ENCODE measurements at regions not wholly inside any gene's neighbourhood (a gene's known extent, or its start where the extent isn't known, plus 50 kb on each side); places are given as distances from the start of the nearest gene placed in this dataset.

DNA sequence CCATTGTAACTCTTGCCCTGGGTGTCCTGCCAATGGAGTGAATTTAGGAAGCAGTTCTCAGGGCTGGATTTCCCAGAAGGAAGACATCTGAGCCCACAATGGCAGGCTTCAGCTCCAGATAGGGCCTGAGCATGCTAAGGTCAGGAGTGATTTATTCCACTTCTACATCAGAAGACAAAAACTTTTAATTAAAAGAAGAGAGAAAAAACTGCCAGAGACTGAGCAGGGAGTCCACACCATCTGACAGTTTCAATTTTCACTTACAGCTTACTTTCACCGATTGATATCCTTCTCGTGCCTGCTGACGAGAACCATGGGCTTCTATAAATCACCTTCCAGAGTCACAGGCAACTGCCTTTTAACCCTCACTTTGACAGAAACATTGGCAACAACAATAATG lies 228.3 kb upstream of the BRINP1 start:
- TF ChIP-seq JUND (IDR thresholded peaks at IDR 0.05) (no peak), CEBPB (IDR thresholded peaks at IDR 0.05; ENCODE audit: low read depth) (no peak), POLR2A (IDR thresholded peaks at IDR 0.05; ENCODE audit: borderline replicate concordance, extremely low read depth, insufficient read depth, insufficient read length) (no peak), RAD21 (IDR thresholded peaks at IDR 0.05; ENCODE audit: low read depth) (no peak), YY1 (IDR thresholded peaks at IDR 0.05; ENCODE audit: extremely low read depth, insufficient replicate concordance, low read depth, low read length) (no peak), ZNF274 (IDR thresholded peaks at IDR 0.05; ENCODE audit: low read depth, low read length) (no peak), EZH2 (IDR thresholded peaks at IDR 0.05) (no peak), FOSL1 (IDR thresholded peaks at IDR 0.05; ENCODE audit: low read depth) (no peak)
- TF ChIP-seq, protein P1, sequence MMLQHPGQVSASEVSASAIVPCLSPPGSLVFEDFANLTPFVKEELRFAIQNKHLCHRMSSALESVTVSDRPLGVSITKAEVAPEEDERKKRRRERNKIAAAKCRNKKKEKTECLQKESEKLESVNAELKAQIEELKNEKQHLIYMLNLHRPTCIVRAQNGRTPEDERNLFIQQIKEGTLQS (IDR thresholded peaks at IDR 0.05) = no peak
- TF ChIP-seq, protein P2, sequence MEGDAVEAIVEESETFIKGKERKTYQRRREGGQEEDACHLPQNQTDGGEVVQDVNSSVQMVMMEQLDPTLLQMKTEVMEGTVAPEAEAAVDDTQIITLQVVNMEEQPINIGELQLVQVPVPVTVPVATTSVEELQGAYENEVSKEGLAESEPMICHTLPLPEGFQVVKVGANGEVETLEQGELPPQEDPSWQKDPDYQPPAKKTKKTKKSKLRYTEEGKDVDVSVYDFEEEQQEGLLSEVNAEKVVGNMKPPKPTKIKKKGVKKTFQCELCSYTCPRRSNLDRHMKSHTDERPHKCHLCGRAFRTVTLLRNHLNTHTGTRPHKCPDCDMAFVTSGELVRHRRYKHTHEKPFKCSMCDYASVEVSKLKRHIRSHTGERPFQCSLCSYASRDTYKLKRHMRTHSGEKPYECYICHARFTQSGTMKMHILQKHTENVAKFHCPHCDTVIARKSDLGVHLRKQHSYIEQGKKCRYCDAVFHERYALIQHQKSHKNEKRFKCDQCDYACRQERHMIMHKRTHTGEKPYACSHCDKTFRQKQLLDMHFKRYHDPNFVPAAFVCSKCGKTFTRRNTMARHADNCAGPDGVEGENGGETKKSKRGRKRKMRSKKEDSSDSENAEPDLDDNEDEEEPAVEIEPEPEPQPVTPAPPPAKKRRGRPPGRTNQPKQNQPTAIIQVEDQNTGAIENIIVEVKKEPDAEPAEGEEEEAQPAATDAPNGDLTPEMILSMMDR (IDR thresholded peaks at IDR 0.05 in 2 of 3, conservative IDR thresholded peaks at IDR 0.05 in 1 of 3; ENCODE audit: borderline replicate concordance in 1 of 3, insufficient read depth in 1 of 3, low read depth in 2 of 3, low read length in 2 of 3) = no peak
- TF ChIP-seq, protein P3, sequence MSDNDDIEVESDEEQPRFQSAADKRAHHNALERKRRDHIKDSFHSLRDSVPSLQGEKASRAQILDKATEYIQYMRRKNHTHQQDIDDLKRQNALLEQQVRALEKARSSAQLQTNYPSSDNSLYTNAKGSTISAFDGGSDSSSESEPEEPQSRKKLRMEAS (IDR thresholded peaks at IDR 0.05) = no peak

Measured in HCT116 (cell line).